ENCODE measurements at regions not wholly inside any gene's neighbourhood (a gene's known extent, or its start where the extent isn't known, plus 50 kb on each side); places are given as distances from the start of the nearest gene placed in this dataset.

- TF ChIP-seq CTCF (optimal IDR thresholded peaks at IDR 0.05 in 1 of 3, IDR thresholded peaks at IDR 0.05 in 1 of 3, conservative IDR thresholded peaks at IDR 0.05 in 1 of 3; ENCODE audit: extremely low read depth in 1 of 3, insufficient read depth in 2 of 3, low read length in 3 of 3): no peak
- TF ChIP-seq EZH2 (IDR thresholded peaks at IDR 0.05; ENCODE audit: low read length): no peak
Observed at GRCh38 chr2:183597841-183598240, 473.6 kb downstream of the NUP35 start.

Measured in keratinocyte (primary cell).